ENCODE measurements at regions not wholly inside any gene's neighbourhood (a gene's known extent, or its start where the extent isn't known, plus 50 kb on each side); places are given as distances from the start of the nearest gene placed in this dataset.
"Not testable (repeated sequence)": the region's sequence is repeated elsewhere in the genome, so short reads cannot be mapped to it uniquely, and the experiment has no call there.

DNA sequence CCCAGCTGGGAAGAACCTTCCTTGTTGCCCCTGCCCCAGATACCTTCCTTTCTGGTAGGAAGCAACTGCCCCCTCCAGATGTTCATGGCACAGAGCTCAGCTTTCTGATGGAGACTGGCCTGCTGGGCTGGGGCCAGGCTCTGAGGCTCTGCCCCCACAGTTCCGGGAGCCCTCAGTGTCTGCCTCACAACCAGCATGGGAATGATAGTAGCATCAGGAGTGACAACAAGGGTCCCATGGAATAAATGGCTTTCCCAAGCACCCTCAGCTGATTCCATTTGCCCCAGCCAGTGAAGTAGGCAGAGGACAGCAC lies 65.6 kb upstream of the IQSEC1 start:
- no peaks in the 10 kb centered on the region for H3K36me3 ChIP-seq (ENCODE audit: low read length)
- H3K27me3 ChIP-seq (ENCODE audit: low read length) = no peaks in the 10 kb centered on the region
- no peaks in the 10 kb centered on the region for H3K9me3 ChIP-seq (ENCODE audit: insufficient read depth, low read length)
- H3K27ac ChIP-seq (ENCODE audit: low read depth, low read length) = no peak overlapping the region
- no peak overlapping the region for H3K4me2 ChIP-seq (ENCODE audit: low read depth, low read length, poor library complexity, severe bottlenecking)
- TF ChIP-seq EZH2phosphoT487 (conservative IDR thresholded peaks at IDR 0.05; ENCODE audit: low read length) = no peak
- TF ChIP-seq, protein P1, sequence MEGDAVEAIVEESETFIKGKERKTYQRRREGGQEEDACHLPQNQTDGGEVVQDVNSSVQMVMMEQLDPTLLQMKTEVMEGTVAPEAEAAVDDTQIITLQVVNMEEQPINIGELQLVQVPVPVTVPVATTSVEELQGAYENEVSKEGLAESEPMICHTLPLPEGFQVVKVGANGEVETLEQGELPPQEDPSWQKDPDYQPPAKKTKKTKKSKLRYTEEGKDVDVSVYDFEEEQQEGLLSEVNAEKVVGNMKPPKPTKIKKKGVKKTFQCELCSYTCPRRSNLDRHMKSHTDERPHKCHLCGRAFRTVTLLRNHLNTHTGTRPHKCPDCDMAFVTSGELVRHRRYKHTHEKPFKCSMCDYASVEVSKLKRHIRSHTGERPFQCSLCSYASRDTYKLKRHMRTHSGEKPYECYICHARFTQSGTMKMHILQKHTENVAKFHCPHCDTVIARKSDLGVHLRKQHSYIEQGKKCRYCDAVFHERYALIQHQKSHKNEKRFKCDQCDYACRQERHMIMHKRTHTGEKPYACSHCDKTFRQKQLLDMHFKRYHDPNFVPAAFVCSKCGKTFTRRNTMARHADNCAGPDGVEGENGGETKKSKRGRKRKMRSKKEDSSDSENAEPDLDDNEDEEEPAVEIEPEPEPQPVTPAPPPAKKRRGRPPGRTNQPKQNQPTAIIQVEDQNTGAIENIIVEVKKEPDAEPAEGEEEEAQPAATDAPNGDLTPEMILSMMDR (IDR thresholded peaks at IDR 0.05; ENCODE audit: insufficient read depth, low read length, poor library complexity, severe bottlenecking) = no peak
- no peaks in the 10 kb centered on the region for H3K79me2 ChIP-seq (ENCODE audit: insufficient read depth, low read length)
- no peaks in the 10 kb centered on the region for H3F3A ChIP-seq (ENCODE audit: insufficient read depth)
- H4K20me1 ChIP-seq (ENCODE audit: low read depth, low read length) = no peaks in the 10 kb centered on the region
- H2AFZ ChIP-seq (ENCODE audit: low read depth, low read length, severe bottlenecking) = no peak overlapping the region
- H3K9me2 ChIP-seq (replicated peaks; ENCODE audit: insufficient read depth, low read length) = no peaks in the 10 kb centered on the region
- H3K4me3 ChIP-seq (ENCODE audit: insufficient read depth, low read length, poor library complexity, severe bottlenecking) = no peak overlapping the region
- no peak overlapping the region for H3K9ac ChIP-seq (ENCODE audit: low read length)

- H4K20me1 ChIP-seq (ENCODE audit: low read depth, low read length) = no peaks in the 10 kb centered on the region
Measured at GRCh38 chr3:13137941-13138832, 65.0 kb upstream of the IQSEC1 start.

DNA sequence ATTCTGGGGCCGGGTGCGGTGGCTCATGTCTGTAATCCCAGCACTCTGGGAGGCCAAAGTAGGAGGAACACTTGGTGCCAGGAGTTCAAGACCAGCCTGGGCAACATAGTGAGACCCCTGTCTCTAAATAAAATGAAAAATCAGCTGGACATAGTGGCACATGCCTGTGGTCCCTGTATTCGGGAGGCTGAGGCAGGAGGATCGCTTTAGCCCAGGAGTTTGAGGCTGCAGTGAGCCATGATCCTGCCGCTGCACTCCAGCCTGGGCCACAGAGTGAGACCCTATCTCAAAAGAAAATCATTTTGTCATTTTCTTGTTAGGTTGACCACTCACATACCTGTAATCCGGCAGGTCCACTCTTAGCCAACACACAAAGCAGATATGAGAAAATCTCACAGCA lies 63.6 kb upstream of the IQSEC1 start:
- H3K9me3 ChIP-seq (ENCODE audit: insufficient read depth, low read length); H3F3A ChIP-seq (ENCODE audit: insufficient read depth); H2AFZ ChIP-seq (ENCODE audit: low read depth, low read length, severe bottlenecking); H3K9me2 ChIP-seq (replicated peaks; ENCODE audit: insufficient read depth, low read length); H3K4me3 ChIP-seq (ENCODE audit: insufficient read depth, low read length, poor library complexity, severe bottlenecking); H3K4me2 ChIP-seq (ENCODE audit: low read depth, low read length, poor library complexity, severe bottlenecking); H3K27me3 ChIP-seq (ENCODE audit: low read length); H3K79me2 ChIP-seq (ENCODE audit: insufficient read depth, low read length); H3K36me3 ChIP-seq (ENCODE audit: low read length); H3K9ac ChIP-seq (ENCODE audit: low read length); H4K20me1 ChIP-seq (ENCODE audit: low read depth, low read length); H3K27ac ChIP-seq (ENCODE audit: low read depth, low read length): not testable (repeated sequence)

More at GRCh38 chr3:13137941-13138832, 65.0 kb upstream of the IQSEC1 start:
- H3K4me3 ChIP-seq (ENCODE audit: insufficient read depth, low read length, poor library complexity, severe bottlenecking) = no peak overlapping the region
- no peaks in the 10 kb centered on the region for H3K9me2 ChIP-seq (replicated peaks; ENCODE audit: insufficient read depth, low read length)
- no peak overlapping the region for H3K9ac ChIP-seq (ENCODE audit: low read length)
- no peaks in the 10 kb centered on the region for H3K9me3 ChIP-seq (ENCODE audit: insufficient read depth, low read length)
- H3K27ac ChIP-seq (ENCODE audit: low read depth, low read length) = no peak overlapping the region
- H3K4me2 ChIP-seq (ENCODE audit: low read depth, low read length, poor library complexity, severe bottlenecking) = no peak overlapping the region
- H2AFZ ChIP-seq (ENCODE audit: low read depth, low read length, severe bottlenecking) = no peak overlapping the region
- no peak for TF ChIP-seq EZH2phosphoT487 (conservative IDR thresholded peaks at IDR 0.05; ENCODE audit: low read length)
- TF ChIP-seq, protein P1 (IDR thresholded peaks at IDR 0.05; ENCODE audit: insufficient read depth, low read length, poor library complexity, severe bottlenecking) = no peak
- H3F3A ChIP-seq (ENCODE audit: insufficient read depth) = no peaks in the 10 kb centered on the region
- H3K27me3 ChIP-seq (ENCODE audit: low read length) = no peaks in the 10 kb centered on the region
- H3K79me2 ChIP-seq (ENCODE audit: insufficient read depth, low read length) = no peaks in the 10 kb centered on the region
- no peaks in the 10 kb centered on the region for H3K36me3 ChIP-seq (ENCODE audit: low read length)

DNA sequence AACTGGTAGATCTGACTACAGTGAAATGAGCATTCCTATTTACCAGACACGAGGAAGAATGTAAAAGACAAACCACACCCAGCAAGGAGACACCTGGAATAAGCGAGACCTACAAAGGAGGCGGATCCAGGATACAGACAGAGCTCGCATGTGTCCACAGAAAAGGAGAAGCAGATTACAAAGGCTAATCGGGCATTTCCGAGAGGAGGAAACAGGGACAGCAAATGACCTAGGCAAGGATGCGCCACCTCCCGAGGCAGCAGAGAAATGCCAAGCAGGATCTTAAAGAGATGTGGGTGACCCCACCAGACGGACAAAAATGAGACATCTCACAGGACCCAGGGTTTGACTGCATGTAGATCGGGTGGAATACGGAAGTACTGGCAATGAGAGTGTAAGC lies 63.2 kb upstream of the IQSEC1 start:
- Histone ChIP-seq H3K27me3 (ENCODE audit: low read length) (no peaks in the 10 kb centered on the region), H3F3A (ENCODE audit: insufficient read depth) (no peaks in the 10 kb centered on the region), H4K20me1 (ENCODE audit: low read depth, low read length) (no peaks in the 10 kb centered on the region), H3K4me3 (ENCODE audit: insufficient read depth, low read length, poor library complexity, severe bottlenecking) (no peak overlapping the region), H2AFZ (ENCODE audit: low read depth, low read length, severe bottlenecking) (no peak overlapping the region), H3K79me2 (ENCODE audit: insufficient read depth, low read length) (no peaks in the 10 kb centered on the region), H3K9me2 (replicated peaks; ENCODE audit: insufficient read depth, low read length) (no peaks in the 10 kb centered on the region), H3K36me3 (ENCODE audit: low read length) (no peaks in the 10 kb centered on the region), H3K9me3 (ENCODE audit: insufficient read depth, low read length) (no peaks in the 10 kb centered on the region), H3K4me2 (ENCODE audit: low read depth, low read length, poor library complexity, severe bottlenecking) (no peak overlapping the region), H3K27ac (ENCODE audit: low read depth, low read length) (no peak overlapping the region), H3K9ac (ENCODE audit: low read length) (no peak overlapping the region)
- no peak for TF ChIP-seq EZH2phosphoT487 (conservative IDR thresholded peaks at IDR 0.05; ENCODE audit: low read length)
- TF ChIP-seq, protein P1 (IDR thresholded peaks at IDR 0.05; ENCODE audit: insufficient read depth, low read length, poor library complexity, severe bottlenecking) = no peak

Measured in SU-DHL-6 (cell line).